Psoas muscle (tissue), 7 donors: ENCODE measurements at regions not wholly inside any gene's neighbourhood (a gene's known extent, or its start where the extent isn't known, plus 50 kb on each side); places are given as distances from the start of the nearest gene placed in this dataset.
"Not testable (repeated sequence)": the region's sequence is repeated elsewhere in the genome, so short reads cannot be mapped to it uniquely, and the experiment has no call there.

ENCODE experiments used
- ATAC-seq, 4 donors: fragments of 200-7000 bp; cut with Tn5 transposase; one replicate each; pipeline ENCODE4 v1.9.1; 2020; ENCODE audit warnings: moderate library complexity in 3 of 4, mild to moderate bottlenecking in 2 of 4
- DNase-seq, 2 donors: peaks; one replicate each; pipeline ENCODE4 v3.0.0-alpha.2; 2020
- H3K27ac ChIP-seq: fragments of 200-600 bp; one replicate; pipeline ENCODE4 v1.8.0; 2022
- H3K27me3 ChIP-seq, 3 donors: fragments of 200-600 bp in 1 of 3; one replicate each; pipeline versions ENCODE4 v1.6.1 to v1.8.0; 2013 to 2022; ENCODE audit warnings: low read length in 2 of 3, mild to moderate bottlenecking in 2 of 3, moderate library complexity in 1 of 3; ENCODE audit not compliant: insufficient read depth in 3 of 3
- H3K36me3 ChIP-seq, 2 donors: fragments of 200-600 bp in 1 of 2; one replicate each; pipeline versions ENCODE4 v1.6.1 to v1.8.0; 2013 to 2022; ENCODE audit warnings: low read depth in 1 of 2, mild to moderate bottlenecking in 1 of 2, moderate library complexity in 1 of 2; ENCODE audit not compliant: insufficient read depth in 1 of 2
- H3K4me1 ChIP-seq: fragments of 200-600 bp; one replicate; pipeline ENCODE4 v1.8.0; 2022
- H3K4me3 ChIP-seq: fragments of 200-600 bp; one replicate; pipeline ENCODE4 v1.8.0; 2022; ENCODE audit warnings: mild to moderate bottlenecking
- H3K9me3 ChIP-seq: fragments of 200-600 bp; one replicate; pipeline ENCODE4 v1.8.0; 2022
- WGBS, 3 donors: extraction: QIAGEN DNeasy Blood & Tissue Kit; methylation state at CpG; one replicate each; pipeline versions ENCODE4 v1.1.6 to v1.1.7; 2013; 5-methylcytosine and 5-hydroxymethylcytosine counted together
- intact Hi-C, 2 donors: fragments of 100-400 bp; cut with DNase I; formaldehyde crosslinking; loops; one replicate each; pipeline versions ENCODE4 v1.11.0 to v1.14.2; 2022
- TF ChIP-seq, protein P1 (sequence below): fragments of 200-600 bp; IDR thresholded peaks from one replicate; pipeline ENCODE4 v1.8.0; 2022; ENCODE audit warnings: antibody characterized with exemption
- donor health status: healthy with polysubstance abuse.
- donor health status: DM: no; HTN: no; CAD: no; lungs with moderate emphysema.
- donor health status: Bipolar disorder and iron deficiency.
- donor health status: healthy.
- donor health status: DM: yes; HTN: yes; CAD: no.
- donor health status: DM: no; HTN: no; CAD: no.
- donor health status: DM: yes; HTN: yes; CAD: no.

- DNase-seq (no peak), ATAC-seq (no peak)
- Histone ChIP-seq H3K27ac (no peak overlapping the region), H3K4me3 (no peak overlapping the region), H3K4me1 (no peaks in the 10 kb centered on the region), H3K27me3 (no peaks in the 10 kb centered on the region), H3K36me3 (no peaks in the 10 kb centered on the region), H3K9me3 (no peaks in the 10 kb centered on the region)
- intact Hi-C loops = no loop called here
- TF ChIP-seq, protein P1, sequence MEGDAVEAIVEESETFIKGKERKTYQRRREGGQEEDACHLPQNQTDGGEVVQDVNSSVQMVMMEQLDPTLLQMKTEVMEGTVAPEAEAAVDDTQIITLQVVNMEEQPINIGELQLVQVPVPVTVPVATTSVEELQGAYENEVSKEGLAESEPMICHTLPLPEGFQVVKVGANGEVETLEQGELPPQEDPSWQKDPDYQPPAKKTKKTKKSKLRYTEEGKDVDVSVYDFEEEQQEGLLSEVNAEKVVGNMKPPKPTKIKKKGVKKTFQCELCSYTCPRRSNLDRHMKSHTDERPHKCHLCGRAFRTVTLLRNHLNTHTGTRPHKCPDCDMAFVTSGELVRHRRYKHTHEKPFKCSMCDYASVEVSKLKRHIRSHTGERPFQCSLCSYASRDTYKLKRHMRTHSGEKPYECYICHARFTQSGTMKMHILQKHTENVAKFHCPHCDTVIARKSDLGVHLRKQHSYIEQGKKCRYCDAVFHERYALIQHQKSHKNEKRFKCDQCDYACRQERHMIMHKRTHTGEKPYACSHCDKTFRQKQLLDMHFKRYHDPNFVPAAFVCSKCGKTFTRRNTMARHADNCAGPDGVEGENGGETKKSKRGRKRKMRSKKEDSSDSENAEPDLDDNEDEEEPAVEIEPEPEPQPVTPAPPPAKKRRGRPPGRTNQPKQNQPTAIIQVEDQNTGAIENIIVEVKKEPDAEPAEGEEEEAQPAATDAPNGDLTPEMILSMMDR = no peak
- 78 to 88% (median 87%) methylated on average over 6 of the region's 6 CpGs for WGBS, 3 donors
Observed at GRCh38 chr13:54394908-54395307, 1366.3 kb downstream of the OLFM4 start.

GRCh38 chr13:54402495-54402894 is 1373.9 kb downstream of the OLFM4 start:
- intact Hi-C loops = no loop called here
- no peak for ATAC-seq
- no peaks in the 10 kb centered on the region for H3K36me3 ChIP-seq
- no peaks in the 10 kb centered on the region for H3K9me3 ChIP-seq
- TF ChIP-seq, protein P1 = no peak
- no peaks in the 10 kb centered on the region for H3K27me3 ChIP-seq
- 37 to 50% (median 39%) methylated on average over 1 of the region's 1 CpG for WGBS, 3 donors
- H3K27ac ChIP-seq = no peak overlapping the region
- H3K4me3 ChIP-seq = no peak overlapping the region
- no peaks in the 10 kb centered on the region for H3K4me1 ChIP-seq
- no peak for DNase-seq

DNA sequence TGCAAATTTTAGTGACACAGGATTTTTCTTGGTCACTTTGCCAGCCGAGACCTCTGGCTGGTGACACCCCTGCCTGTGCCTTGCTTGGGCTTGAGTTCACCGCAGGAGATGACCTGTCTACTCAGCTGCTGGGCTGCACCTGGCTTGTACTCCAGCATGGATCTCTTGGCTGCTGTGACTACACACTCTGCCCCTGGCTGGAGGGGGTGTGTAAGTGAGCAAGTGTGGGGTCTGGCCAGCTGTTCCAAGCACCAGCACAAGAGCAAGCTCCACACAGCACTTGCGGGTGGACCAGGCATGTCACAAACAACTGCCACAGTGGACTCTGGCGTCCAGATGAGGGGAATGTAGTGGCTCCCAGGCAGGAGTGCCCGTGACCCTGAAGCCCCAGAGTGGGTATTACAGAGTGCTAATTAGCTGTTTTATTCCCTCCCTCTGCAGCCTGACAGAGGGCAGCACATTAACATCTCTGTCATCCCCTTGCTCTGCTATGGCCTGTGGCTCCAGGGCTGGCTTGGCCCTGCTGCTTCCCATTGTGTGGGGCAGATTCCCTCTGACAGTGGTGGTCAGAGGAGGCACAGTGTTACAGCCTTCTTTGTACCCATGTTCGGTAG is 1387.2 kb downstream of the OLFM4 start:
- no peaks in the 10 kb centered on the region for H3K36me3 ChIP-seq
- intact Hi-C loops = no loop called here
- WGBS, 3 donors = 74 to 83% (median 80%) methylated on average over 6 of the region's 6 CpGs
- H3K9me3 ChIP-seq = no peaks in the 10 kb centered on the region
- ATAC-seq (no peak), DNase-seq (no peak)
- no peak overlapping the region for H3K27ac ChIP-seq
- no peaks in the 10 kb centered on the region for H3K27me3 ChIP-seq
- TF ChIP-seq, protein P1 = no peak
- H3K4me3 ChIP-seq = no peak overlapping the region
- H3K4me1 ChIP-seq = no peaks in the 10 kb centered on the region

- ATAC-seq, H3K36me3 ChIP-seq, intact Hi-C loops, H3K9me3 ChIP-seq, DNase-seq, H3K27ac ChIP-seq, H3K4me3 ChIP-seq, H3K27me3 ChIP-seq, H3K4me1 ChIP-seq: not testable (repeated sequence)
- 71 to 89% (median 77%) methylated on average over 14 to 15 of the region's 15 CpGs for WGBS, 3 donors
Observed at GRCh38 chr13:54422946-54423345, 1394.3 kb downstream of the OLFM4 start.

DNA sequence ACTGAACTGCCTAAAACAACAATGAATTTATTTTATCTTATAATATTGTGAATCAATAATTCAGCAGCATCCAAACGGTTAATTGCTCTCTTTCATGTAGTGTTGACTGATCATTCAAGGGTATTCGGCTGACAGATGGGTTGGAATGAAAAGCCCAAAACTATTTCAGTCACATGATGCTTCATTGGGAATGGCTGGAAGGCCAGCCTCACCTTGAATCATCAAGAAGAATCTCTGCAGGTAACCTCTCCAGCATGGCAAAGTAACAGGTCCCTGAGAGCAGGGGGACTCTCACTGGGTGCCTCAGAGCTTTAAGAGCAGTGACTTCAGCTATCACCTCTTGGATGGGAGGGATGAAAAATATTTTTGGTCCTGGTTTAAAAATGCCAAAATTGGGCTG is 1395.7 kb downstream of the OLFM4 start:
- 65 to 68% (median 67%) methylated on average over 2 of the region's 2 CpGs for WGBS, 3 donors
- no peak for ATAC-seq
- intact Hi-C loops = no loop called here
- Histone ChIP-seq H3K9me3 (no peaks in the 10 kb centered on the region), H3K27ac (no peak overlapping the region), H3K4me3 (no peak overlapping the region), H3K36me3 (no peaks in the 10 kb centered on the region), H3K4me1 (no peaks in the 10 kb centered on the region), H3K27me3 (no peaks in the 10 kb centered on the region)
- DNase-seq = no peak
- TF ChIP-seq, protein P1 = no peak
